ENCODE measurements at regions not wholly inside any gene's neighbourhood (a gene's known extent, or its start where the extent isn't known, plus 50 kb on each side); places are given as distances from the start of the nearest gene placed in this dataset.

DNA sequence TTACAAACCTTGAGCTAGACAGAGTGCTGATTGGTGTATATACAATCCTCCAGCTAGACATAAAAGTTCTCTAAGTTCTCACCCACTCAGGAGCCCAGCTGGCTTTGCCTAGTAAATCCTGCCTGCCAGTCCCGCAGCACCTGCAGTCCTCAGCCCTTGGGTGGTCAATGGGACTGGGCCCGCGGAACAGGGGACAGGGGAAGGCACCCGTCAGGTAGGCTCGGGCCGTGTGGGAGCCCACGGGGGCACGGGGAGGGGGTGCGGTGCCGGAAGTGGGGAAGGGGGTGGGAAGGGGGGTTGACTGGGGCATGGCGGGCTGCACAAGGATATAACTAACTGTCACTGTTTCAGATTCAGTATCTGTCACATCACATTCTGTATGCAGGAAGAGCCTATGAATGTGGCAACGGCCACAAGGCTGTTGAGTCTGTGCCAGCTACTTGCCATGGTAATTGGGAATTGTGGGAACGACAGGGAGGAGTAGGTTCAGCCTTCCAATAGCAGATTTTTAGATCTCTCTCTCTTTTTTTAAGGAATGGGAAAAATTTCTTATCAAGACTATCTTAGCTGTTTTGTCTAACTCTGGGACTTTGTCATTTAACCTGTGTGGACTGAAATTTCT is 205.1 kb upstream of the PLPP4 start:
- no peaks in the 10 kb centered on the region for H3K36me3 ChIP-seq
- no peaks in the 10 kb centered on the region for H3K9me3 ChIP-seq
- DNase-seq (ENCODE audit: low spot score in 2 of 2), result no peak
- no peaks in the 10 kb centered on the region for H3K4me1 ChIP-seq
- H3K27ac ChIP-seq, result no peak overlapping the region
- H3K27me3 ChIP-seq, result no peaks in the 10 kb centered on the region
- WGBS, result 87% methylated on average over 13 of the region's 13 CpGs
- H3K4me3 ChIP-seq, result no peak overlapping the region
- TF ChIP-seq, protein P1, sequence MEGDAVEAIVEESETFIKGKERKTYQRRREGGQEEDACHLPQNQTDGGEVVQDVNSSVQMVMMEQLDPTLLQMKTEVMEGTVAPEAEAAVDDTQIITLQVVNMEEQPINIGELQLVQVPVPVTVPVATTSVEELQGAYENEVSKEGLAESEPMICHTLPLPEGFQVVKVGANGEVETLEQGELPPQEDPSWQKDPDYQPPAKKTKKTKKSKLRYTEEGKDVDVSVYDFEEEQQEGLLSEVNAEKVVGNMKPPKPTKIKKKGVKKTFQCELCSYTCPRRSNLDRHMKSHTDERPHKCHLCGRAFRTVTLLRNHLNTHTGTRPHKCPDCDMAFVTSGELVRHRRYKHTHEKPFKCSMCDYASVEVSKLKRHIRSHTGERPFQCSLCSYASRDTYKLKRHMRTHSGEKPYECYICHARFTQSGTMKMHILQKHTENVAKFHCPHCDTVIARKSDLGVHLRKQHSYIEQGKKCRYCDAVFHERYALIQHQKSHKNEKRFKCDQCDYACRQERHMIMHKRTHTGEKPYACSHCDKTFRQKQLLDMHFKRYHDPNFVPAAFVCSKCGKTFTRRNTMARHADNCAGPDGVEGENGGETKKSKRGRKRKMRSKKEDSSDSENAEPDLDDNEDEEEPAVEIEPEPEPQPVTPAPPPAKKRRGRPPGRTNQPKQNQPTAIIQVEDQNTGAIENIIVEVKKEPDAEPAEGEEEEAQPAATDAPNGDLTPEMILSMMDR (IDR thresholded peaks at IDR 0.05), result no peak
- TF ChIP-seq POLR2AphosphoS5 (IDR thresholded peaks at IDR 0.05), result no peak
- TF ChIP-seq POLR2A (IDR thresholded peaks at IDR 0.05), result no peak
- no peak for TF ChIP-seq EP300 (IDR thresholded peaks at IDR 0.05)

DNA sequence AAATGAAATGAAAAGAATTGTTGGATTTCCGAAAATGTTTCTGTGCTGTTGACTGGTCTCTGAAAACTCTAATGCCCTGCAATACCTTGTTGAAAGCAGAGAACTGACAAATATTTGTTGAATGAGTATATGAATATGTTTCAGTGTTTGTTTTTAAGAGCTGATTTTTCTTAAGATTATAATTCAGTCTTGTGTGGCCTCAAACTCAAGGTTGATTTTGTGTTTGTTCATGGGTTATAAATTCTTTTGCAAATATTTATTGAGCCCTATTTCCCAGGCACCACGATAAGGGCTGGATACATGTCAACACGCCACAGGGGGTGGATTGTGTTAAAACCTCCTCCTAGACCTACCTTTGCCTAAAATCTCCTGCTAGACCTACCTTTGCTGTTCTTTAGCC is 203.9 kb upstream of the PLPP4 start:
- DNase-seq (ENCODE audit: low spot score in 2 of 2), result no peak

DNA sequence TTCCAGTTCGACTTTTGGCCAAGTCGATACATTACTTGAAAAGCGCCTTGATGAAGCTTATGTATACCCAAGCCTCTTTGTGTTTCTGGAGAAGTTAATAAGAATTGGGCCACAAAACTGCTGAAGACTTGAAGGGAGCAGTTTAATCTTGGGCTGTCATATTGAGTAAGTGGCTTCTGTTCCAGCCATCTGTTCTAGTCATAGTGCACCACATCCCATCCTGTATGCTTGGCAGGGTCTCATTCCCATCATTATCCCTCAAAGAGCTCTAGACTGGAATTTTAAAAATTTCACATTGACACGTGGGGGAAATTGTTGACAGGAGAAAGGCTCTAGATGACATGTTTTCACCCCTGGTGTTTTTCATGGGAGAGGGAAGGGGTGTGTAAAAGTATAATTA is 196.6 kb upstream of the PLPP4 start:
- no peak for DNase-seq (ENCODE audit: low spot score in 2 of 2)
- H3K27me3 ChIP-seq, result peaks cover 2% of the 10 kb centered on the region
- TF ChIP-seq EP300 (IDR thresholded peaks at IDR 0.05) (no peak), POLR2AphosphoS5 (IDR thresholded peaks at IDR 0.05) (no peak)
- no peak overlapping the region for H3K4me3 ChIP-seq
- no peak overlapping the region for H3K27ac ChIP-seq
- H3K4me1 ChIP-seq, result no peaks in the 10 kb centered on the region
- 86% methylated on average over 4 of the region's 4 CpGs for WGBS
- H3K9me3 ChIP-seq, result no peaks in the 10 kb centered on the region
- no peaks in the 10 kb centered on the region for H3K36me3 ChIP-seq

More for the DNA sequence above, 203.9 kb upstream of the PLPP4 start:
- TF ChIP-seq POLR2A (IDR thresholded peaks at IDR 0.05) (no peak), EP300 (IDR thresholded peaks at IDR 0.05) (no peak), POLR2AphosphoS5 (IDR thresholded peaks at IDR 0.05) (no peak)
- TF ChIP-seq, protein P1 (IDR thresholded peaks at IDR 0.05), result no peak
- no peaks in the 10 kb centered on the region for H3K9me3 ChIP-seq
- 78% methylated on average over 3 of the region's 3 CpGs for WGBS
- no peak overlapping the region for H3K27ac ChIP-seq
- H3K4me3 ChIP-seq, result no peak overlapping the region
- no peaks in the 10 kb centered on the region for H3K27me3 ChIP-seq
- H3K36me3 ChIP-seq, result no peaks in the 10 kb centered on the region
- H3K4me1 ChIP-seq, result no peaks in the 10 kb centered on the region

DNA sequence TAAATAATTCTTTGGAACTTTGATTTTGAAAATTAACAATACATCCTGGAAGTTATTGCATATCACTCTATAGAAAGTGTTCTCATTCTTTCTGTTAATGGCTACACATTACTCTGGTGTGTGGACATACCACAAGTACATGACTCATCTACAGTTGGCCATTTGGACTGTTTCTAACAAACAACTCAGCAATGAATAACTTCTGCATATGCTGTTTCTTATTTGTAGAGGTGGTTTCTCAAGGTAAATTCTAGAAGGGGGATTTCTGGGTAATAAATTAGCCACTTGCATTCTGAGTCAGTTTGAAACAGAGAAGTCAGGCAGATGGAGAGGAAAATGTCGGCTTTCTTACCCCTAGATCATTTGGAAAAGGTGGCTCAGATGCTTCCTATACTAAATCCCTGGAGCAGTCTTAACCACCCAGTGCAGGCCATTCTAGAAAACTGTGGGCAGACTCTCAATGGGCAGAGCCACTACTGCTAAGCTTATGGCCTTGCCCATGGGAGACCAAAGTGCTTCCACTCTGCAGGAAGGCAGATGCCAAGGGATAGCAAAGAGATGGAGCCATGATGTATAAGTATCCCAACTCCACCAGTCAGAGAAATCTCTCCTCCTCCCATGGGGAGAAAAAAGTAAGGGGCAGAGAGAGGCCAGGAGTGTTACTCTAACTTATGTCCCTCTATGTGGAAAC is 194.0 kb upstream of the PLPP4 start:
- H3K36me3 ChIP-seq, result no peaks in the 10 kb centered on the region
- H3K27me3 ChIP-seq, result peaks cover 2% of the 10 kb centered on the region
- no peak overlapping the region for H3K4me3 ChIP-seq
- TF ChIP-seq EP300 (IDR thresholded peaks at IDR 0.05), result no peak
- no peak for TF ChIP-seq POLR2A (IDR thresholded peaks at IDR 0.05)
- TF ChIP-seq POLR2AphosphoS5 (IDR thresholded peaks at IDR 0.05), result no peak
- TF ChIP-seq, protein P1 (IDR thresholded peaks at IDR 0.05), result no peak
- WGBS, result 89% methylated on average over 1 of the region's 1 CpG
- H3K4me1 ChIP-seq, result no peaks in the 10 kb centered on the region
- H3K9me3 ChIP-seq, result no peaks in the 10 kb centered on the region
- no peak overlapping the region for H3K27ac ChIP-seq
- no peak for DNase-seq (ENCODE audit: low spot score in 2 of 2)

DNA sequence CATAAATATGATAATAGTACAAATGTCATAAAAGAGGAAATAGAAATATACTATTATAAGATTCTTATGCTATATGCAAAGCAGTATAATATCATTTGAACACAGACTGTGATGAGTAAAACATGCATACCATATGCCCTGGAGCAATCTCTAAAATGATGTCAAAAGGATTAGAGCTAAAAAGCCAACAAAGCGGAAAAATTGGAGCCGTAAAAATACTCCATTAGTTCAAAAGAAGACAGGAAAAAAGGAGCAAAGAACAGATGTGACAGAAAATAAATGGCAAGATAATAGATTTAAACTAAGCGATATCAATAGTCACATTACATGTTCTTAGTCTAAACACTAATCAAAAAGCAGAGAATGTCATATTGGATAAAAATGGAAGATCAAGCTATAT is 191.0 kb upstream of the PLPP4 start:
- Histone ChIP-seq H3K4me1 (no peaks in the 10 kb centered on the region), H3K9me3 (no peaks in the 10 kb centered on the region), H3K4me3 (no peak overlapping the region), H3K36me3 (no peaks in the 10 kb centered on the region), H3K27ac (no peak overlapping the region), H3K27me3 (peaks cover 2% of the 10 kb centered on the region)
- TF ChIP-seq, protein P1 (IDR thresholded peaks at IDR 0.05), result no peak
- TF ChIP-seq EP300 (IDR thresholded peaks at IDR 0.05) (no peak), POLR2AphosphoS5 (IDR thresholded peaks at IDR 0.05) (no peak), POLR2A (IDR thresholded peaks at IDR 0.05) (no peak)
- no peak for DNase-seq (ENCODE audit: low spot score in 2 of 2)
- WGBS, result 49% methylated on average over 3 of the region's 3 CpGs
